HG03159 (cell line): ENCODE measurements at regions not wholly inside any gene's neighbourhood (a gene's known extent, or its start where the extent isn't known, plus 50 kb on each side); places are given as distances from the start of the nearest gene placed in this dataset.

Experiments used
- ATAC-seq: cut with Tn5 transposase; IDR thresholded peaks from one replicate; pipeline ENCODE4 v1.9.1; 2021; ENCODE audit warnings: mild to moderate bottlenecking, moderate library complexity; ENCODE audit not compliant: unreplicated experiment

DNA sequence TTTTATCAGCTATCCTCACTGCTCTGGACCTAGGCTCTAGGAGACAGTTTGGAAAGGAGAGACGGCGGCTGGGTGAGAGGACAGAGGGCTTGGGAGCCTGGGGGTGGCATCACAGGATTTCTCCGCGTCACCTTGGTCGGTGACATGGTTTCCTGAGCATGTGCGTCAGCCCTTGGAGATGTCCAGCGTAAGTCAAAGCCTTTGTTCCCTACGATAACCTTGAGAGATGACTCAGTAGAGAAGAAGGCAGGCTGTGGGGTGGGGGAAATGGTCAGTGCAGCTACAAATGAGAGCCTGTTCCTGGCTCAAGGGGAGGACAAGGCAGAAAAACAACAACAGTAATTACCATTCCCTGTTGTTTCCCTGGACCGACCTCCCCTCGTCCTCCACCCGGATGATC, 90.2 kb upstream of the TBX3 start:
- no peak for ATAC-seq

DNA sequence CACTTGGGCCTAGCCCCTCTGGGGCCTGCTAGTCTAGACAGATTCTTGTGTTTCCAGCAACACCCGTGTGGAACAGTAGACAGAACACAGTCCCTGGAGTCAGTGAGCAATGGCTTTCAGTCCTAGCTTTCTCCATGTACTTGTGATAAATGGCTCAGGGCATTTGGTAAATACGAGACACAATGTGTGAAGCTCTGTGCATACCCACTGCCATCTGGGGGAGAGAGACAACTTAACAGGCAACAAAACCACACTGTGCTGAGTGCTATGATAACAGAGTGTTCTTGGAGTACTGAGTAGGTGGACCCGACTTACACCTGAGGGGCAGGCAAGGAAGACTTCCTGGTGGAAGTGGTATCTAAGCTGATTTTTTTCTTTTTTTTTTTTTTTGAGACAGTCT, 86.3 kb upstream of the TBX3 start:
- ATAC-seq, result no peak

DNA sequence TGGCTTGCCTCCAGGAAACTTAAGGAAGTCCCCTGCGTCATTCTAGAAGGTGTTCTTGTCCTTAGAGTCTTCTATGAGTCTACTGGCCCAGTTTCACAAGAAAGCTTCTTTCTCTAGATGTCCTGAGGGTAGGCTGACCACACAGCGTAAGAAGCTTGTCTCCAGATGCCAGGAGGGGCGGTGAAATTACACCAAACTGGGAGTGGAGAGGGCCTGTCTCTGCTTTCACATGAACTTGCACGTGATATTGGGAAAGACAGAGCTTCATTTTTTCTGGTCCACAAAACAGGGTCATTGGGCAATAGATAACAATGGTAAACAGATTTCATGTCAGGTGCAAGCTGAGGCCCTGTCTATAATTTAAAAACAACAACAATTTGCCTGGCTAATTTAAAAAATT, 85.7 kb upstream of the TBX3 start:
- ATAC-seq, result no peak

DNA sequence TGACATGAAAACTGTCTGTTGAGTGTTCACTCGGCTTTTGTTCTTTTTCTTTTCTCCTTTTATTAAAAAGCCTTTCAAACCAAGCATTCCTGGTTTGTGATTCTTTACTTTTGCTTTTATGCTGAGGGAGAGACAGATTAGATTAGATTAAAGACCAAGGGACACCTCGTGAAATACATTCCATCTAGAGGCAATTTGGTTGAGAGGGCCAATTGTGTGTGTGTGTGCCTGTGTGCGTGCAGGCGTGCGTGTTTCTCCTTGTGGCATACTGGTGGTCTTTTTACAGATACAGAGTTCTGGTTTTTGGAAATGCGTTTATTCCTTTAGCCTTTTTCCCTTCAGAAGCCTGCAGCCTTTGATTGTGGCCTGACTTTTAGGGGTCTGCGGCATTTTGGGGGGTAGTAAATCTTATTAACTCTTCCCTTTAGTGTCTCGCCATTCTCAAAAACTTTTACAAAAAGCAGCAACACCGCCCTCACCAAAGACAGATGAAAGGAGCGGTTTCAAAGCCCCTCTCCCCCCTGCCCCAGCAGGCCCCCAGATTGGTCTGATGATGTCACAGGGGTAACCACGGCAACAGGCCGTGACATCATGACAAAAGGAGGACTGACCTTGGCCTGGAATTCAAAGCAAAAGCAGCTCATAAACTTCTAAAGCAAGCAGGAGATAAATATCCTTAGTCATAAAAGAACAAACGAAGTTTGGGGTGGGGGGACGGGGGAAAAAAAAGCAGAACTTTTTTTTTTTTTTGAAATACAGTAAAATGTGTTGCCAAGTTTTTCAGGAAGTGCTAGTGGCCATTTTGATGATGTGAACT, 84.1 kb upstream of the TBX3 start:
- ATAC-seq, result no peak

- no peak for ATAC-seq
Measured at GRCh38 chr12:114767084-114767760, 83.2 kb upstream of the TBX3 start.

DNA sequence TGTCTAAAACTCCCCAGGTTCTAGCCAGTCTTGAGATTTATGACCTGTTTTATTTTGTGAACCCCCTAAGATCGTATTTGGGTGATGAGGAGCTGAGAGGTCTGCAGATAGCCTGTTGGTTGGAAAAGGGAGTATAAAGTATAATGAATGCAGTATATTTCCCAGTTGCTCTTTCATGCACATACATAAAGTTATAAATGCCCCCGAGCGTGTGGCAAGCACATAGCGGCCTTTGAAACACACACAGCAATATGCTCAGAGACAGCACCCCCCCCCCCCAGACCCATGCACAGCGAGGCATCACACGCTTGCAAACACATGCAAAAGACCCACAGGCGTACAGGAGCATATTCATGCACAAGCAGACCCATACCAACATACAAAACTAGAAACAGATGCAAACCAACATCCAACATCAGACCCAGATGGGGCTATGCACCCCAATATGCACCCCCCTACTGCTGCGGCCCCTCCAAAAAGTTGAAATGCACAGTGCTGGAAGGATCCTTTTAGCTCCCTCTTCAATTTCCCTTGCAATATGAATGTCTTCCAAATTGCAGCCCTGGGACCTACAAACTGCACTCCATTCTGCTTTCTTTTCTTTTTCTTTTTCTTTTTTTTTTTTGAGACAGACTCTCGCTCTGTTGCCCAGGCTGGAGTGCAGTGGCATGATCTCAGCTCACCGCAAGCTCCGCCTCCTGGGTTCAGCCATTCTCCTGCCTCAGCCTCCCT, 82.2 kb upstream of the TBX3 start:
- ATAC-seq, result no peak

DNA sequence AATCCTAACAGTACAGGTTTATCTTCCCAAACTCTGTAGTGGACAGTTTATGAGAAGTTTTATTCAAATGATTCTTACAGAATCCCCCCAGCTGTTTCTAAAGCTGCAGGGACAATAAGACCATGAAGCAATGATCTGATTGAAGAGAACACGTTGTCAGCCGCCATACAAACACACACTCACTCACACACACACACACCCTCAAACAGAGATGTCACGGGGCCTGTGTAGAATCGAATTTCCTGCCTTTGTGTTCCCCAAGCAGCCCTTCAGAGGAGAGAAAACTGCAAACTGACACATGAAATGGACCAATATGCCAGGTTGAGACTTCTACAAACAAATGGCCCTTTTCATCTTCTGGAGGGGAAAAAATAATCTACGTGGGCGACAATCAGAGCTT, 80.5 kb upstream of the TBX3 start:
- no peak for ATAC-seq

DNA sequence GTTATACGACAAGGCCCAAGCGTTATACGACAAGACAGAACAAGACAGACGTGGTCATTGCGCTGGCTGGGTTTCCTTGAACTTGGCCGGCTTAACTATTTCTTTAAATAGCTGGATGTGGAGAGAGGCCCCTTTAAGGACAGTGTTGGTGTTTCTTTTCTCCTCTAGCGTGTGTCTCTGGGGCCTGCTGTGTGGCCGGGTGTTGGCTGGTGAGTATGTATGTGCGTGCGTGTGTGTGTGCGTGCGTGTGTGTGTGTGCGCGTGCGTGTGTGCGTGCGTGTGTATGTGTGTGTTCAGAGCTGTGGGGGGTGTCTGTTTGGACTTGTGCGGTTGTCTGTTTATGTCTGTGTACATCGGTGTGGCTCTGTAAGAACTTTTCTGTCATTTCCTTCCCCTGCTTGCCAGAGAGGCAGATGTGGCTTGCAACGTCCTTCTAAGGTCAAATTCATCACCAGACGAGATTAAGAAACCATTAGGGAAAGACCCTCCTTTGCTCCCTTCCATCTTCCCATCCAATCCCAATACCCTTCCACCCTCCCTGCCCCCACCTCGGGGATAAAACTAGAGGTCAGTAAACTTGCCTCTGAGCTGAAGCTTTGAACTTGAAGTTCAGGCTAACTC, 78.6 kb upstream of the TBX3 start:
- no peak for ATAC-seq

GRCh38 chr12:114760151-114760877, 76.3 kb upstream of the TBX3 start:
- no peak for ATAC-seq

- no peak for ATAC-seq
Measured at GRCh38 chr12:114759635-114760034, 75.7 kb upstream of the TBX3 start.

DNA sequence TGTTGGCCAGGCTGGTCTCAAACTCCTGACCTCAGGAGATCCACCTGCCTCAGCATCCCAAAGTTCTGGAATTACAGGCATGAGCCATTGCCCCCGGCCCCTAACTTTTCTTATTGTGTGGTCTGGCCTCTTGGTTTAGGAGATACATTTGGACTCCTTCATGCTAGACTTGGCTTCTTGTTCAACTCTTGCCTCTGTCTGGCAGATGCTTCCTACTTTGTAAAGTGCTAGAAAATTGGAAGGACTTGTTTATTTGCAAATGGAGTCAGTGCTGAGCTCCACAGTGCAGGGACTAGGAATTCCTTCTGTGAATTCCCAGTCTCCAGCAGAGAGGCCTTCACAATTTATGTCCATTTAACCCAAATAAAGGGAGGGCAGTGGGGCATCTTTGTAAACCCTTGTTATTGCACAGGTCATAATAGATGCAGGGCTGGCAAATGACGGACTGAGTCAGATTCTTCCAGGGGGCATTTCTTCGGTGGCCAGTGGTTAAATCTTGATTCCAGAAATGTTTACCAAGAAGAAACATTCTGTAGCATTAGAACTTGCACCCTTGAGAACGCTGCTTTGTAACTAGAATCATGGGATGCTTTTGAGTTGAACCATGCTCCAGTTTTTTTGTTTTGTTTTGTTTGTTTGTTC, 73.8 kb upstream of the TBX3 start:
- no peak for ATAC-seq

GRCh38 chr12:114752217-114752616, 68.2 kb upstream of the TBX3 start:
- no peak for ATAC-seq

- ATAC-seq, result no peak
Measured at GRCh38 chr12:114751712-114752111, 67.7 kb upstream of the TBX3 start.

GRCh38 chr12:114750917-114751316, 66.9 kb upstream of the TBX3 start:
- no peak for ATAC-seq

DNA sequence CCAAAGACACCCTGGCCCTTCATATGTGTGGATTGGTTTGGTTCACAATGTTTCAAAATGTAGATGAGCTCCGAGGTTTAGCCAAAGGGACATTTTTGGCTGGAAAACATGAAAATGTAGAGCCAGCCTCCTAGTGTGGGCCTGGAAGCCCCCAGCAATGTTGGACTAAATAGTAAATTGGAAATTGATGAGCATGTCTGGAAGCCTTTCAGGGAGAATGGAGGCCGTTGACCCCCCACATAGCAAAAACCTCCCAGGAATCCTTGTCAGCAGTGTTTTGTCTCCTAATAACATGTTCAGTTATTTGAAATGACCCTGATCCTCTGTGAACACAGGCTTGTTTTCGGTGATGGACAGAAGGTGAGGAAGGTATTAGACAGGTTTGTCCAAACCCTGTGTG, 65.1 kb upstream of the TBX3 start:
- no peak for ATAC-seq

- ATAC-seq, result no peak
Measured at GRCh38 chr12:114747012-114747858, 63.3 kb upstream of the TBX3 start.

GRCh38 chr12:114746297-114747011, 62.5 kb upstream of the TBX3 start:
- no peak for ATAC-seq

DNA sequence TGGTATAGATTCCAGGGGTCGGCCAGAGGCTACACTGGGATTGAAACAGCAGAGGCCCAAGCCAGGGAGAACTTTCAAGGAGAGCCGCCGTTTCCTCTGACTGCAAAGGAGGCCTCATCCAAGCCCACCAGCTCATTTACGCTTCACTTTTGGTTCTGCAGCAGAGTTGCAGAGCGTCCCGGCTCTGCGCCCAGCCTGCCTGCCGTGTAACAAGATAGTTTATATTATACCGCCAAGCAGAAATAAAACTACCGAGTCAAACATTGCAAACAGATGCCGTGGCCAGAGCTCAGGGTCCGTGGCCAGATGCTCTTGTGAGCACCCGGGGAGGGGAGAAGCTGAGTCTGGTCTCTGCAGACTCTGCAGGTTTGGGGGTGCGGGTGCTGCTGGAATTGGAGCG, 60.7 kb upstream of the TBX3 start:
- no peak for ATAC-seq

GRCh38 chr12:114744285-114744684, 60.3 kb upstream of the TBX3 start:
- no peak for ATAC-seq
